Panc1 (cell line): ENCODE measurements at regions not wholly inside any gene's neighbourhood (a gene's known extent, or its start where the extent isn't known, plus 50 kb on each side); places are given as distances from the start of the nearest gene placed in this dataset.

Experiments
- ATAC-seq: fragments of 200-7000 bp; cut with Tn5 transposase; 2 replicates; pipeline ENCODE4 v1.9.1; 2020; ENCODE audit warnings: mild to moderate bottlenecking, moderate library complexity
- BruUV-seq: library from RNA; stranded (reverse); fragments of 400-500 nt; replicated peaks from 2 replicates; lab custom pipeline; 2021; lab: Mats Ljungman, UMichigan
- CTCF ChIA-PET: fragments of 300-600 bp; sonication (Branson Sonifier 250); formaldehyde crosslinking; loops from one replicate; lab custom pipeline; 2022; ENCODE audit warnings: antibody characterized with exemption; lab: Charles Lee
- POLR2A ChIA-PET: fragments of 300-600 bp; sonication (Branson Sonifier 250); formaldehyde crosslinking; loops from one replicate; lab custom pipeline; 2022; ENCODE audit warnings: antibody characterized with exemption; lab: Charles Lee
- DNase-seq: peaks from one replicate; pipeline ENCODE4 v3.0.0-alpha.2; 2010; ENCODE audit warnings: low read depth, low spot score
- H3K27ac ChIP-seq: 2 replicates; pipeline ENCODE4 v1.5.1; 2011; ENCODE audit warnings: mild to moderate bottlenecking, low read length, inconsistent platforms
- H3K27me3 ChIP-seq: fragments of 200-500 bp; sonication (Bioruptor generic); 2 replicates; pipeline ENCODE4 v1.6.0; 2014; ENCODE audit warnings: low read length, inconsistent platforms; ENCODE audit not compliant: control insufficient read depth, insufficient read depth
- H3K36me3 ChIP-seq: fragments of 200-500 bp; sonication (Bioruptor generic); 2 replicates; pipeline ENCODE4 v1.5.1; 2014; ENCODE audit warnings: inconsistent platforms, mild to moderate bottlenecking, low read length, moderate library complexity; ENCODE audit not compliant: control insufficient read depth, insufficient read depth
- H3K4me1 ChIP-seq: 2 replicates; pipeline ENCODE4 v1.5.1; 2011; ENCODE audit warnings: inconsistent platforms, mild to moderate bottlenecking, low read length, moderate library complexity; ENCODE audit not compliant: control insufficient read depth, insufficient read depth
- H3K4me3 ChIP-seq, 2 experiments: 2 replicates each; pipeline ENCODE4 v1.5.1; 2011 to 2012; ENCODE audit warnings: low read depth in 2 of 2, low read length in 2 of 2, mild to moderate bottlenecking in 2 of 2, inconsistent platforms in 1 of 2, moderate library complexity in 1 of 2
- H3K9me3 ChIP-seq: fragments of 200-500 bp; sonication (Bioruptor generic); 2 replicates; pipeline ENCODE4 v1.5.1; 2014; ENCODE audit warnings: low read depth, mild to moderate bottlenecking, inconsistent platforms, low read length, moderate library complexity; ENCODE audit not compliant: control insufficient read depth, insufficient read depth
- POLR2AphosphoS5 ChIP-seq: IDR thresholded peaks from 2 replicates; pipeline ENCODE4 v1.6.1; 2012; ENCODE audit warnings: mild to moderate bottlenecking, low read depth, low read length, moderate library complexity
- SIN3A ChIP-seq: IDR thresholded peaks from 2 replicates; pipeline ENCODE4 v1.6.1; 2012; ENCODE audit warnings: low read depth, mild to moderate bottlenecking, low read length, moderate library complexity, borderline replicate concordance; ENCODE audit not compliant: insufficient read depth
- TCF7L2 ChIP-seq: IDR thresholded peaks from 2 replicates; pipeline ENCODE4 v1.6.1; 2011; ENCODE audit warnings: mild to moderate bottlenecking, low read depth, low read length, inconsistent platforms
- in situ Hi-C: cut with HindIII; loops from 2 replicates; pipeline ENCODE4 v1.10.0; 2016; ENCODE audit warnings: low sequenced_read_pairs, low pct_unique_long_range_greater_than_20kb
- intact Hi-C: fragments of 100-400 bp; cut with micrococcal nuclease; formaldehyde crosslinking; loops from one replicate; pipeline ENCODE4 v1.10.0; 2022; ENCODE audit not compliant: unreplicated experiment
- TF ChIP-seq, protein P1 (sequence below), 2 experiments: IDR thresholded peaks; 2 replicates each; pipeline ENCODE4 v1.6.1; 2011 to 2012; ENCODE audit warnings: low read depth in 2 of 2, control low read depth in 1 of 2, low read length in 1 of 2, mild to moderate bottlenecking in 1 of 2, moderate library complexity in 1 of 2; ENCODE audit not compliant: insufficient read depth in 1 of 2
- TF ChIP-seq, protein P2 (sequence below): fragments of 450-650 bp; IDR thresholded peaks from 2 replicates; pipeline ENCODE4 v1.5.1; 2017; ENCODE audit warnings: mild to moderate bottlenecking

DNA sequence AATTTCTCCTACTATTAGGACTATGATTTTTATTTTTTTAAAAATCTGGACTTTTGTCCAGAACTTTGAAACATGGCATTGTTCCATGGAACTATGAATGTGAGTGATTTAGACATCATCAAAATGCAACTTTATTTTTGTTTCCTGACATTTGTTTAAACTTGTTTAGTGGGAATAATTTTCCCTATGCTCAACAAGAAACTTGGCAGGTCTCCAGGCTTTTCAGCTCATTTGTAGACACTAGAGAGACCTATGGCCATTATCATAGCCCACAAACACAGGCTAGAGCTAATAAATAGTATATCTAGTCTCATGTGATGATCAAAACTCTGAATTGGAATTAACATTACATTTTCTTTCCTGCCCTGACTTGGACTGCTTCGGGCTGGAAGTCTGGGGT, 145.1 kb upstream of the CELF4 start:
- no peaks in the 10 kb centered on the region for H3K9me3 ChIP-seq
- ATAC-seq: no peak
- TF ChIP-seq TCF7L2 (no peak), SIN3A (no peak), POLR2AphosphoS5 (no peak)
- TF ChIP-seq, protein P1, sequence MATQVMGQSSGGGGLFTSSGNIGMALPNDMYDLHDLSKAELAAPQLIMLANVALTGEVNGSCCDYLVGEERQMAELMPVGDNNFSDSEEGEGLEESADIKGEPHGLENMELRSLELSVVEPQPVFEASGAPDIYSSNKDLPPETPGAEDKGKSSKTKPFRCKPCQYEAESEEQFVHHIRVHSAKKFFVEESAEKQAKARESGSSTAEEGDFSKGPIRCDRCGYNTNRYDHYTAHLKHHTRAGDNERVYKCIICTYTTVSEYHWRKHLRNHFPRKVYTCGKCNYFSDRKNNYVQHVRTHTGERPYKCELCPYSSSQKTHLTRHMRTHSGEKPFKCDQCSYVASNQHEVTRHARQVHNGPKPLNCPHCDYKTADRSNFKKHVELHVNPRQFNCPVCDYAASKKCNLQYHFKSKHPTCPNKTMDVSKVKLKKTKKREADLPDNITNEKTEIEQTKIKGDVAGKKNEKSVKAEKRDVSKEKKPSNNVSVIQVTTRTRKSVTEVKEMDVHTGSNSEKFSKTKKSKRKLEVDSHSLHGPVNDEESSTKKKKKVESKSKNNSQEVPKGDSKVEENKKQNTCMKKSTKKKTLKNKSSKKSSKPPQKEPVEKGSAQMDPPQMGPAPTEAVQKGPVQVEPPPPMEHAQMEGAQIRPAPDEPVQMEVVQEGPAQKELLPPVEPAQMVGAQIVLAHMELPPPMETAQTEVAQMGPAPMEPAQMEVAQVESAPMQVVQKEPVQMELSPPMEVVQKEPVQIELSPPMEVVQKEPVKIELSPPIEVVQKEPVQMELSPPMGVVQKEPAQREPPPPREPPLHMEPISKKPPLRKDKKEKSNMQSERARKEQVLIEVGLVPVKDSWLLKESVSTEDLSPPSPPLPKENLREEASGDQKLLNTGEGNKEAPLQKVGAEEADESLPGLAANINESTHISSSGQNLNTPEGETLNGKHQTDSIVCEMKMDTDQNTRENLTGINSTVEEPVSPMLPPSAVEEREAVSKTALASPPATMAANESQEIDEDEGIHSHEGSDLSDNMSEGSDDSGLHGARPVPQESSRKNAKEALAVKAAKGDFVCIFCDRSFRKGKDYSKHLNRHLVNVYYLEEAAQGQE (IDR thresholded peaks at IDR 0.05; ENCODE audit: insufficient read depth in 1 of 2, low read depth in 2 of 2, low read length in 1 of 2): no peak
- TF ChIP-seq, protein P2, sequence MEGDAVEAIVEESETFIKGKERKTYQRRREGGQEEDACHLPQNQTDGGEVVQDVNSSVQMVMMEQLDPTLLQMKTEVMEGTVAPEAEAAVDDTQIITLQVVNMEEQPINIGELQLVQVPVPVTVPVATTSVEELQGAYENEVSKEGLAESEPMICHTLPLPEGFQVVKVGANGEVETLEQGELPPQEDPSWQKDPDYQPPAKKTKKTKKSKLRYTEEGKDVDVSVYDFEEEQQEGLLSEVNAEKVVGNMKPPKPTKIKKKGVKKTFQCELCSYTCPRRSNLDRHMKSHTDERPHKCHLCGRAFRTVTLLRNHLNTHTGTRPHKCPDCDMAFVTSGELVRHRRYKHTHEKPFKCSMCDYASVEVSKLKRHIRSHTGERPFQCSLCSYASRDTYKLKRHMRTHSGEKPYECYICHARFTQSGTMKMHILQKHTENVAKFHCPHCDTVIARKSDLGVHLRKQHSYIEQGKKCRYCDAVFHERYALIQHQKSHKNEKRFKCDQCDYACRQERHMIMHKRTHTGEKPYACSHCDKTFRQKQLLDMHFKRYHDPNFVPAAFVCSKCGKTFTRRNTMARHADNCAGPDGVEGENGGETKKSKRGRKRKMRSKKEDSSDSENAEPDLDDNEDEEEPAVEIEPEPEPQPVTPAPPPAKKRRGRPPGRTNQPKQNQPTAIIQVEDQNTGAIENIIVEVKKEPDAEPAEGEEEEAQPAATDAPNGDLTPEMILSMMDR: no peak
- DNase-seq: no peak
- no peak overlapping the region for H3K27ac ChIP-seq
- H3K27me3 ChIP-seq: no peaks in the 10 kb centered on the region
- no TSS peak for BruUV-seq
- POLR2A ChIA-PET: no interaction called here
- intact Hi-C loops: no loop called here
- H3K4me3 ChIP-seq: no peak overlapping the region
- no peaks in the 10 kb centered on the region for H3K4me1 ChIP-seq
- CTCF ChIA-PET: no interaction called here
- in situ Hi-C loops: no loop called here
- H3K36me3 ChIP-seq: no peaks in the 10 kb centered on the region

DNA sequence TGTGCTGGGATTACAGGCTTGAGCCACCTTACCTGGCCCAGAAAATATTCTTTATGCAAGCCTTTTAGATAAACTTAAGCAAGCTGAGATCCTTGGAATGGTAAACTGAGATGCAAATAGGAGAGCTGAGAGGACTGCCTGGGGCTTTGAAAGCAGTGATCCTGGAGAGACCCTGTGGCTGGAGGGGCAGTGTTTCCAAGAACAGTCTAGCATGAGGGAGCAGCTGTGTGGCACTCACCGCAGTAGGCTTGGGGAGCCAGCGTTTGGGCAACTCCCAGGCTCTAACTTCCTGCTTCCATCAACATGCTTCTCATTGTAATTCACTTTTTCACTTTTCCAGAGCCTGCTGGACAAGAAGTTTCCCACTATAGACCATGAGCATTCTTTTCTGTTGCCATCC, 144.1 kb upstream of the CELF4 start:
- Histone ChIP-seq H3K36me3 (no peaks in the 10 kb centered on the region), H3K4me3 (no peak overlapping the region), H3K27ac (no peak overlapping the region), H3K4me1 (no peaks in the 10 kb centered on the region), H3K9me3 (no peaks in the 10 kb centered on the region), H3K27me3 (no peaks in the 10 kb centered on the region)
- ATAC-seq: no peak
- intact Hi-C loops (no loop called here), in situ Hi-C loops (no loop called here)
- CTCF ChIA-PET: no interaction called here
- POLR2A ChIA-PET: no interaction called here
- BruUV-seq: no TSS peak
- TF ChIP-seq, protein P2: no peak
- TF ChIP-seq TCF7L2 (no peak), POLR2AphosphoS5 (no peak), SIN3A (no peak)
- TF ChIP-seq, protein P1 (IDR thresholded peaks at IDR 0.05; ENCODE audit: insufficient read depth in 1 of 2, low read depth in 2 of 2, low read length in 1 of 2): no peak
- DNase-seq: no peak
